Parathyroid adenoma (tissue), 2 donors: ENCODE measurements at regions not wholly inside any gene's neighbourhood (a gene's known extent, or its start where the extent isn't known, plus 50 kb on each side); places are given as distances from the start of the nearest gene placed in this dataset.
"Not testable (repeated sequence)": the region's sequence is repeated elsewhere in the genome, so short reads cannot be mapped to it uniquely, and the experiment has no call there.

ENCODE experiments used
- H2AFZ ChIP-seq: fragments of 300-600 bp; sonication (generic); one replicate; pipeline ENCODE4 v1.7.0; 2017; ENCODE audit warnings: antibody characterized with exemption, mild to moderate bottlenecking
- H3K27ac ChIP-seq: fragments of 300-600 bp; sonication (generic); one replicate; pipeline ENCODE4 v1.7.0; 2017
- H3K27me3 ChIP-seq: fragments of 300-600 bp; sonication (generic); one replicate; pipeline ENCODE4 v1.7.0; 2017; ENCODE audit warnings: low read length; ENCODE audit not compliant: control insufficient read depth, insufficient read depth
- H3K36me3 ChIP-seq: fragments of 300-600 bp; sonication (generic); one replicate; pipeline ENCODE4 v1.7.0; 2017; ENCODE audit warnings: low read length; ENCODE audit not compliant: control insufficient read depth, insufficient read depth
- H3K4me1 ChIP-seq: fragments of 300-600 bp; sonication (generic); one replicate; pipeline ENCODE4 v1.7.0; 2017; ENCODE audit warnings: control low read depth
- H3K4me2 ChIP-seq: fragments of 300-600 bp; sonication (generic); one replicate; pipeline ENCODE4 v1.7.0; 2017; ENCODE audit warnings: low read length
- H3K4me3 ChIP-seq: fragments of 300-600 bp; sonication (generic); one replicate; pipeline ENCODE4 v1.7.0; 2017; ENCODE audit warnings: low read depth, low read length
- H3K79me2 ChIP-seq: fragments of 300-600 bp; sonication (generic); one replicate; pipeline ENCODE4 v1.7.0; 2017; ENCODE audit warnings: control low read depth
- H3K9ac ChIP-seq: fragments of 300-600 bp; sonication (generic); one replicate; pipeline ENCODE4 v1.7.0; 2017; ENCODE audit warnings: mild to moderate bottlenecking
- H3K9me3 ChIP-seq: fragments of 300-600 bp; sonication (generic); one replicate; pipeline ENCODE4 v1.7.0; 2017; ENCODE audit warnings: low read length; ENCODE audit not compliant: control insufficient read depth
- TF ChIP-seq, protein P1 (sequence below): fragments of 300-600 bp; sonication (generic); IDR thresholded peaks from one replicate; pipeline ENCODE4 v1.7.0; 2017; ENCODE audit warnings: antibody characterized with exemption, mild to moderate bottlenecking
- donor health status: primary hyperparathyroidism.

DNA sequence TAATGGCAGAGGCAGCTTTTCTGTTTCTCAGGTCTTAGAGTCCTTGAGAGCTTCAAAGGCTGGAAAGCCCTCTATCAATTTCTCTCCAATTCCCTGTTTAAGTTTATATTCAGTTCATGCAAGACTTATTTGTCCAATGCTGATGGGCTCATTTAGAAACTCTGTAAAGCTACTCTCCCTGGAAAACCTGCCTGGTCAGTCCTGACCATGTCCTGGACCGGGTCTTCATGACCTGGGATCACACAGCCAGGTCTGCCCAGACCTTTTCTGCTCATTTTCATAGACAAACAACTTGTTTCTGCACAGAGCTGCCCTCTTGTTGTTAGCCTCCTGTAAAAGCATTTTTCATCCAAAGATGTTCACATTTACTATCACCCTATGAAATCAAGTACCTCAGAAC is 85.4 kb upstream of the TBCA start:
- Histone ChIP-seq H3K27me3 (no peaks in the 10 kb centered on the region), H2AFZ (no peak overlapping the region), H3K36me3 (no peaks in the 10 kb centered on the region), H3K4me3 (no peak overlapping the region), H3K79me2 (no peaks in the 10 kb centered on the region), H3K9ac (no peak overlapping the region), H3K27ac (no peak overlapping the region), H3K9me3 (no peaks in the 10 kb centered on the region), H3K4me1 (no peaks in the 10 kb centered on the region), H3K4me2 (no peak overlapping the region)
- TF ChIP-seq, protein P1, sequence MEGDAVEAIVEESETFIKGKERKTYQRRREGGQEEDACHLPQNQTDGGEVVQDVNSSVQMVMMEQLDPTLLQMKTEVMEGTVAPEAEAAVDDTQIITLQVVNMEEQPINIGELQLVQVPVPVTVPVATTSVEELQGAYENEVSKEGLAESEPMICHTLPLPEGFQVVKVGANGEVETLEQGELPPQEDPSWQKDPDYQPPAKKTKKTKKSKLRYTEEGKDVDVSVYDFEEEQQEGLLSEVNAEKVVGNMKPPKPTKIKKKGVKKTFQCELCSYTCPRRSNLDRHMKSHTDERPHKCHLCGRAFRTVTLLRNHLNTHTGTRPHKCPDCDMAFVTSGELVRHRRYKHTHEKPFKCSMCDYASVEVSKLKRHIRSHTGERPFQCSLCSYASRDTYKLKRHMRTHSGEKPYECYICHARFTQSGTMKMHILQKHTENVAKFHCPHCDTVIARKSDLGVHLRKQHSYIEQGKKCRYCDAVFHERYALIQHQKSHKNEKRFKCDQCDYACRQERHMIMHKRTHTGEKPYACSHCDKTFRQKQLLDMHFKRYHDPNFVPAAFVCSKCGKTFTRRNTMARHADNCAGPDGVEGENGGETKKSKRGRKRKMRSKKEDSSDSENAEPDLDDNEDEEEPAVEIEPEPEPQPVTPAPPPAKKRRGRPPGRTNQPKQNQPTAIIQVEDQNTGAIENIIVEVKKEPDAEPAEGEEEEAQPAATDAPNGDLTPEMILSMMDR = no peak

DNA sequence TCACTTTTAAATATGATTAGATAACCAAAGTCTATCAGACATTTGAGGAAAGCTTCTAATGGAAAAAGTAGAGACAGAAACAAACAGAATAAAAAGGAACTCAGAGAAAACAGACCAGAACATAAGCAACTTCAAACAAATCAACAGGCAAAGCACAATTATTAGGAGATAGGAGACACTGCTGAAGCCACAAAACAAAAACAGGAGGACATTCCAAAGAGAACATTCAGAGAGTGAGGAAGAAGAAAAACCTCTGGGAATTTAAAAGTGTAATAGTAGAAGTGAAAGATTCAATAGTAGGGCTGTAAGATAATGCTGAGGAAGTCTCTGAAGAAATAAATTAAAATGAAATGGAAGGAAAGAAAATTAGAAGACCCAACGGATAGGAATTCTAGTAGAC is 83.2 kb upstream of the TBCA start:
- Histone ChIP-seq H3K4me3 (no peak overlapping the region), H3K9me3 (no peaks in the 10 kb centered on the region), H3K4me1 (no peaks in the 10 kb centered on the region), H3K36me3 (no peaks in the 10 kb centered on the region), H3K27me3 (no peaks in the 10 kb centered on the region), H3K9ac (no peak overlapping the region), H2AFZ (no peak overlapping the region), H3K4me2 (no peak overlapping the region), H3K27ac (no peak overlapping the region), H3K79me2 (no peaks in the 10 kb centered on the region)
- TF ChIP-seq, protein P1 = no peak

DNA sequence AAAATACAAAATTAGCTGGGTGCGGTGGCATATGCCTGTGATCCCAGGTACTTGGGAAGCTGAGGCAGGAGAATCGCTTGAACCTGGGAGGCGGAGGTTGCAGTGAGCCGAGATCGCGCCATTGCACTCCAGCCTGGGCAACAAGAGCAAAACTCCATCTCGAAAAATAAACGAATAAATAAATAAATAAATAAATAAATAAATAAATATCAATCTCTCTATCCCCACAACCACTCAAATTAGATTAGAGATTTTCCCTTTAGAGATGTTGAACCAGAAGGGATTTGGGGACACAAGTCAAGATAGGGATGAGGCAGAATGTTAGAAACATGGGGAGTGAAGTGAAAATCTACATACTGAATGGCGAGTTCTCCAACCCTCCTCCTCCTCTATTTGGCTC is 82.5 kb upstream of the TBCA start:
- not testable (repeated sequence) for H3K27ac ChIP-seq, H3K4me1 ChIP-seq, H3K36me3 ChIP-seq, H3K9me3 ChIP-seq, H3K27me3 ChIP-seq, H3K9ac ChIP-seq, H2AFZ ChIP-seq, H3K4me3 ChIP-seq, H3K79me2 ChIP-seq, H3K4me2 ChIP-seq

DNA sequence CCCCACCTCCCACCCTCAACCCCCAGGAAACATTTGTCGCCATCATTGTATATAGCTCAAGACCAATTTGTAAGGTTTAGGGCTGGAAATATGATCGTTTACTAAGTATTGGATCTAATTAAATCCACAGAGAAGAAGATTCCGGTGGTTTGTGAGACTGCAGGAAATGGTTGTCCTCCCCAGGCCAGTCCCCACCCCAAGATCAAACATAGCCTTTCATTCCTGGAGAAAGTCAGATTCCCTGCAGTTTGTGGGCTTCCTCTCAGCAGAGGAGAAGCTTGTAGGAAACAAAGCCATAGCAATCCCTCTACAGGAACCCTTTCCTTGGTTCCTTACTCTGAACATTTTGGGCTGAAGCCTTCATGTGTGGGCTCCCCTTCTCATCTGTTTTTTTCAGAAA is 79.2 kb upstream of the TBCA start:
- no peaks in the 10 kb centered on the region for H3K4me1 ChIP-seq
- H3K27ac ChIP-seq = no peak overlapping the region
- H3K27me3 ChIP-seq = no peaks in the 10 kb centered on the region
- TF ChIP-seq, protein P1 = no peak
- H3K4me2 ChIP-seq = no peak overlapping the region
- H3K4me3 ChIP-seq = no peak overlapping the region
- no peaks in the 10 kb centered on the region for H3K9me3 ChIP-seq
- H3K79me2 ChIP-seq = no peaks in the 10 kb centered on the region
- no peak overlapping the region for H3K9ac ChIP-seq
- no peak overlapping the region for H2AFZ ChIP-seq
- no peaks in the 10 kb centered on the region for H3K36me3 ChIP-seq

DNA sequence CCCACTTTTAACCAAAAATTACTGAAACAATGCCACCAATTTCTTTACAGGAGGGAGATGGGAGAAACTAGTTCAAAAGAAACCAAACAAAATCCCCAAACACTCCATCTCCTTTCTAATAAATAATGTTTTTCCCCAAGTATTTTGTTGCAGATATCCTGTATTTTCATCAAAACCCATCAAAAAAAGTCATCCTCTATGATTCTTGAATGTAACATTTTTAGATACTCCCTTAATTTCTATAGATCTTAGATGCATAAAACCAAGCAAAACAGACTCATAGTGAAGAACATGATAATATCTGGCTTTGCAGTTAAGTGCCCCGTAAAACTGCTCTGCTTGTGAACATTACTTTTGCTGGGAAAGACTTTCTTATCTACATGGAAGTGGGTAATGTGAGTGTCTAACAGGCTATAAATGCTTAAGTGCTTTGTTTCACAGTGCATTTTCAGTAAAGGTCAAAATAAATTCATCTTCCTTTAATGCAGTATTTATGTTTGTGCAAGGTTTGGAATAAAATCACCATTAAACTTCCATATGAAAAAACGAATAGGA is 77.3 kb upstream of the TBCA start:
- Histone ChIP-seq H3K9ac (no peak overlapping the region), H3K4me3 (no peak overlapping the region), H3K36me3 (no peaks in the 10 kb centered on the region), H2AFZ (no peak overlapping the region), H3K27me3 (no peaks in the 10 kb centered on the region), H3K27ac (no peak overlapping the region), H3K4me1 (no peaks in the 10 kb centered on the region), H3K9me3 (no peaks in the 10 kb centered on the region), H3K4me2 (no peak overlapping the region), H3K79me2 (no peaks in the 10 kb centered on the region)
- TF ChIP-seq, protein P1 = no peak
